NB4 (cell line): ENCODE measurements at regions not wholly inside any gene's neighbourhood (a gene's known extent, or its start where the extent isn't known, plus 50 kb on each side); places are given as distances from the start of the nearest gene placed in this dataset.
"Not testable (repeated sequence)": the region's sequence is repeated elsewhere in the genome, so short reads cannot be mapped to it uniquely, and the experiment has no call there.

Source experiments
- DNase-seq: peaks from one replicate; pipeline ENCODE4 v3.0.0; 2010; ENCODE audit warnings: low read depth
- H3K4me3 ChIP-seq: one replicate; pipeline ENCODE4 v1.5.1; 2011; ENCODE audit warnings: mild to moderate bottlenecking, low read depth, low read length, moderate library complexity
- MYC ChIP-seq: IDR thresholded peaks from 2 replicates; pipeline ENCODE4 v1.6.1; 2011; ENCODE audit warnings: low read depth, low read length
- POLR2A ChIP-seq: IDR thresholded peaks from 2 replicates; pipeline ENCODE4 v1.6.1; 2011; ENCODE audit warnings: mild to moderate bottlenecking; ENCODE audit not compliant: insufficient read length; ENCODE audit errors: extremely low read depth
- TF ChIP-seq, protein P1 (sequence below): IDR thresholded peaks from 2 replicates; pipeline ENCODE4 v1.6.1; 2011; ENCODE audit warnings: low read depth, low read length
- TF ChIP-seq, protein P2 (sequence below): IDR thresholded peaks from one replicate; pipeline ENCODE4 v1.5.1; 2012; ENCODE audit warnings: low read depth, low read length

DNA sequence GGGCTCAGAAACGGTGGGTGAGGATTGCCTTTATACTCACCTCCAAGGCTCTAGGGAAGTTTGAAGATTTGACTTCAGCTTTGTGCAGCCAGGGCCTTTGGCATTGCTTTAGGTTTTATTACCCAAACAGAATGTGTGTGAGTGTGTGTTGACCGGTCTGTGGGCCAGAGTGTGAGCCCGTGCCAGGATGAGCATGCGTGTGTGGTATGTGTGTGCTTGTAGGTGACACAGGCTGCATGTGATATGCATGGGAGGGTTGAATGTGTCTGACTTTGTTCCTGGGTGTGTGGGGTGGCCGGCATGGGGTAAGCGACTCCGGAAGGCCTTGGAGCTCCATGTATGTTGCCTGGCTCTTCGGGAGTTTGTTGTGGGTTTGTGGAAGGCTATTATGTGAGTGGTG is 160.5 kb downstream of the FOXD2 start:
- TF ChIP-seq MYC (no peak), POLR2A (no peak)
- TF ChIP-seq, protein P1, sequence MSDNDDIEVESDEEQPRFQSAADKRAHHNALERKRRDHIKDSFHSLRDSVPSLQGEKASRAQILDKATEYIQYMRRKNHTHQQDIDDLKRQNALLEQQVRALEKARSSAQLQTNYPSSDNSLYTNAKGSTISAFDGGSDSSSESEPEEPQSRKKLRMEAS = no peak
- TF ChIP-seq, protein P2, sequence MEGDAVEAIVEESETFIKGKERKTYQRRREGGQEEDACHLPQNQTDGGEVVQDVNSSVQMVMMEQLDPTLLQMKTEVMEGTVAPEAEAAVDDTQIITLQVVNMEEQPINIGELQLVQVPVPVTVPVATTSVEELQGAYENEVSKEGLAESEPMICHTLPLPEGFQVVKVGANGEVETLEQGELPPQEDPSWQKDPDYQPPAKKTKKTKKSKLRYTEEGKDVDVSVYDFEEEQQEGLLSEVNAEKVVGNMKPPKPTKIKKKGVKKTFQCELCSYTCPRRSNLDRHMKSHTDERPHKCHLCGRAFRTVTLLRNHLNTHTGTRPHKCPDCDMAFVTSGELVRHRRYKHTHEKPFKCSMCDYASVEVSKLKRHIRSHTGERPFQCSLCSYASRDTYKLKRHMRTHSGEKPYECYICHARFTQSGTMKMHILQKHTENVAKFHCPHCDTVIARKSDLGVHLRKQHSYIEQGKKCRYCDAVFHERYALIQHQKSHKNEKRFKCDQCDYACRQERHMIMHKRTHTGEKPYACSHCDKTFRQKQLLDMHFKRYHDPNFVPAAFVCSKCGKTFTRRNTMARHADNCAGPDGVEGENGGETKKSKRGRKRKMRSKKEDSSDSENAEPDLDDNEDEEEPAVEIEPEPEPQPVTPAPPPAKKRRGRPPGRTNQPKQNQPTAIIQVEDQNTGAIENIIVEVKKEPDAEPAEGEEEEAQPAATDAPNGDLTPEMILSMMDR = no peak
- DNase-seq = no peak
- no peak overlapping the region for H3K4me3 ChIP-seq

DNA sequence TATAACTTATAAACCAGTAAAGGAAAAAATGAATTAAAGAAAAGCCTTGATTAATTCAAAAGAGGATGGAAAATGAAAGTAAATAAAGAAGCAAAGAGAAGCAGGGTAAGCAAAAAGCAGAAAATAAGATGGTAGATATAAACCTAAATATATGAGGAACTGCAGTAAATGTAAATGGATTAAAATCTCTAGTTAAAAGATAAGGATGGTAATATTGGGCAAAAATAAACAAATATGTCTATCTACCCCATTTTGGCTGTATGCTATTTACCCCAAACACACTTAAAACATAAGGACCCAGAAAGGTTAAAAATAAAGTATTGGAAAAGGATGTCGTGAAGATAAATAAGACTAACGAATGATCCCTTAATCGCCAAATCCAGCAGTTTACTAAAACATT is 161.9 kb downstream of the FOXD2 start:
- no peak overlapping the region for H3K4me3 ChIP-seq
- DNase-seq = no peak

DNA sequence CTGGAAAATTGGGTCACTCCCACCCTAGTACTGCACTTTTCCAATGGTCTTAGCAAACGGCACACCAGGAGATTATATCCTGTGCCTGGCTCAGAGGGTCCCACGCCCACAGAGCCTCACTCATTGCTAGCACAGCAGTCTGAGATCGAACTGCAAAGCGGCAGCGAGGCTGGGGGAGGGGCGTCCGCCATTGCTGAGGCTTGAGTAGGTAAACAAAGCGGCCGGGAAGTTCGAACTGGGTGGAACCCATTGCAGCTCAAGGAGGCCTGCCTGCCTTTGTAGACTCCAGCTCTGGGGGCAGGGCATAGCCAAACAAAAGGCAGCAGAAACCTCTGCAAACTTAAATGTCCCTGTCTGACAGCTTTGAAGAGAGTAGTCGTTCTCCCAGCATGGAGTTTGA is 164.6 kb downstream of the FOXD2 start:
- H3K4me3 ChIP-seq, DNase-seq: not testable (repeated sequence)

More for the DNA sequence above, 161.9 kb downstream of the FOXD2 start:
- TF ChIP-seq POLR2A = no peak
- TF ChIP-seq, protein P2 = no peak
- TF ChIP-seq, protein P1 = no peak
- no peak for TF ChIP-seq MYC

DNA sequence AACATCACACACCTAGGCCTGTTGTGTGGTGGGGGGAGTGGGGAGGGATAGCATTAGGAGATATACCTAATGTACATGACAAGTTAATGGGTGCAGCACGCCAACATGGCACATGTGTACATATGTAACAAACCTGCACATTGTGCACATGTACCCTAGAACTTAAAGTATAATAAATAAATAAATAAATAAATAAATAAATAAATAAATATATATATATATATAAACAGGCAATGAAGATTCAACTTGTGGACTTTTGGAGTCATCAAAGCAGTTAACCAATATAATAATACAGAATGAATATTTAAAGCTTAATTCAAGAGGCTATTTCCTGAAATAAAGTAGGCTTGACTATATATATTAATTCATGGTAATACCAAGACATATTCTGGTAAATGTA is 167.0 kb downstream of the FOXD2 start:
- not testable (repeated sequence) for H3K4me3 ChIP-seq, DNase-seq

DNA sequence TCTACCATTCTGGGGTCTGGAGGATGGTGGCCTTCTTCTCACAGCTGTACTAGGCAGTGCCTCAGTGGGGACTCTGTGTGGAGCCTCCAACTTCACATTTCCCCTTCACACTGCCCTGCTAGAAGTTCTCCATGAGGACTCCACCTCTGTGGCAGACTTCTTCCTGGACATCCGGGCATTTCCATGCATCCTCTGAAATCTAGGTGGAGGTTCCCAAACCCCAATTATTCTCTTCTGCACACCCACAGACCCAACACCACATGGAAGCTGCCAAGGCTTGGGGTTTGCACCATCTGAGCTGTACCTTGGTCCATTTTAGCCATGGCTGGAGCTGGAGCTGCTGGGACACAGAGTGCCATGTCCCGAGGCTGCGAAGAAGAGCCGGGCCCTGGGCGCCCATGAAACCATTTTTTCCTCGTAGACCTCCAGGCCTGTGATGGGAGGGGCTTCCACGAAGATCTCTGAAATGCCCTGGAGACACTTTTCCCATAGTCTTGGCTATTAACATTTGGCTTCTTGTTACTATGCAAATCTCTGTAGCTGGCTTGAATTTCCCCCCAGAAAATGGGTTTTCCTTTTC is 170.5 kb downstream of the FOXD2 start:
- TF ChIP-seq MYC (no peak), POLR2A (no peak)
- TF ChIP-seq, protein P1 = no peak
- TF ChIP-seq, protein P2 = no peak
- H3K4me3 ChIP-seq = no peak overlapping the region
- DNase-seq = no peak

DNA sequence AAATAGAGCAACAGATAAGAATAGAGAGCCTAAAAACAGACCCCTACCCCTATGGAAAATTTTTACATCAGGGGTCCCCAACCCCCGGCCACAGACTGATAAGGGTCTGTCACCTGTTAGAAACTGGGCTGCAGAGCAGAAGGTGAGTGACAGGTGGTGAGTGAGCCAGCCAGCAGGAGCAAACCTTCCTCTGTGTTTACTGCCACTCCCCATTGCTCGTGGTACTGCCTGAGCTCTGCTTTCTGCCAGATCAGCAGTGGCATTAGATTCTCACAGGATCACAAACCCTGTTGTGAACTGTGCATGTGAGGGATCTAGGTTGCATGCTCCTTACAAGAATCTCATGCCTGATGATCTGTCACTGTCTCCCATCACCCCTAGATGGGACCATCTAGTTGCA is 174.1 kb downstream of the FOXD2 start:
- TF ChIP-seq, protein P1 = no peak
- TF ChIP-seq, protein P2 = no peak
- TF ChIP-seq MYC = no peak
- H3K4me3 ChIP-seq = no peak overlapping the region
- DNase-seq = no peak

DNA sequence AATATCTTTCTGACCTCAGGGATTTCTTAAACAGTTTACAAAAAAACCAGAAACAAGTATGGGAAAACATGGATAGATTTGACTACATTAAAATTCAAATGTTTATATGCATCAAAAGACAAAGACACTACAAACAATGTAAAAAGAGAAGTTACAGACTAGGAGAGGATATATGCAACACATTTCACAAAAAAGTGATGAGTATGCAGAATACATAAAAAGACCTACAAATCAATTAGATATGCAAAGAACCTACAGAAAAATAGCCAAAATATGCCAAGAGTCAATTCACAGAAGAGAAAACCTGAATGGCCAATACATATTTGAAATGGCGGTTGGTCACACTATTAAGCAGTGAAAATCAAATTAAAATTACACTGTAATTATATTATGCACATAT is 175.0 kb downstream of the FOXD2 start:
- no peak overlapping the region for H3K4me3 ChIP-seq
- DNase-seq = no peak
- TF ChIP-seq, protein P1 = no peak
- TF ChIP-seq, protein P2 = no peak
- TF ChIP-seq MYC (no peak), POLR2A (no peak)
